ENCODE measurements at regions not wholly inside any gene's neighbourhood (a gene's known extent, or its start where the extent isn't known, plus 50 kb on each side); places are given as distances from the start of the nearest gene placed in this dataset.

GRCh38 chr6:127402890-127403617 lies 56.1 kb downstream of the KIAA0408 start:
- TF ChIP-seq REST (IDR thresholded peaks at IDR 0.05; ENCODE audit: low read depth, low read length) (no peak), ZNF217 (IDR thresholded peaks at IDR 0.05) (no peak), CTCF (IDR thresholded peaks at IDR 0.05 in 2 of 3, conservative IDR thresholded peaks at IDR 0.05 in 1 of 3; ENCODE audit: control insufficient read depth in 2 of 3, extremely low read depth in 1 of 3, insufficient read depth in 1 of 3, low read depth in 3 of 3, low read length in 3 of 3) (no peak), USF2 (IDR thresholded peaks at IDR 0.05; ENCODE audit: borderline replicate concordance, low read depth, low read length) (no peak), ATF2 (IDR thresholded peaks at IDR 0.05; ENCODE audit: low read length) (no peak), BHLHE40 (IDR thresholded peaks at IDR 0.05; ENCODE audit: borderline replicate concordance in 1 of 2, low read depth in 2 of 2, low read length in 1 of 2) (no peak), POLR2AphosphoS2 (IDR thresholded peaks at IDR 0.05; ENCODE audit: low read depth, low read length) (no peak), CREM (IDR thresholded peaks at IDR 0.05; ENCODE audit: low read depth) (no peak), YBX1 (IDR thresholded peaks at IDR 0.05) (no peak), RCOR1 (conservative IDR thresholded peaks at IDR 0.05; ENCODE audit: low read depth, low read length) (no peak), FOXK2 (IDR thresholded peaks at IDR 0.05) (no peak)
